OCI-LY7 (cell line): ENCODE measurements at regions not wholly inside any gene's neighbourhood (a gene's known extent, or its start where the extent isn't known, plus 50 kb on each side); places are given as distances from the start of the nearest gene placed in this dataset.

Source experiments
- EZH2phosphoT487 ChIP-seq: fragments of 200-600 bp; sonication (generic); IDR thresholded peaks from 2 replicates; pipeline ENCODE4 v1.6.1; 2018; ENCODE audit warnings: low read depth, borderline replicate concordance, mild to moderate bottlenecking, mixed run types, antibody characterized with exemption, low read length, moderate library complexity, mixed read lengths
- TF ChIP-seq, protein P1 (sequence below): fragments of 200-600 bp; sonication (generic); conservative IDR thresholded peaks from 2 replicates; pipeline ENCODE4 v1.5.1; 2014; ENCODE audit warnings: mild to moderate bottlenecking, antibody characterized with exemption, low read length, moderate library complexity, mixed read lengths

DNA sequence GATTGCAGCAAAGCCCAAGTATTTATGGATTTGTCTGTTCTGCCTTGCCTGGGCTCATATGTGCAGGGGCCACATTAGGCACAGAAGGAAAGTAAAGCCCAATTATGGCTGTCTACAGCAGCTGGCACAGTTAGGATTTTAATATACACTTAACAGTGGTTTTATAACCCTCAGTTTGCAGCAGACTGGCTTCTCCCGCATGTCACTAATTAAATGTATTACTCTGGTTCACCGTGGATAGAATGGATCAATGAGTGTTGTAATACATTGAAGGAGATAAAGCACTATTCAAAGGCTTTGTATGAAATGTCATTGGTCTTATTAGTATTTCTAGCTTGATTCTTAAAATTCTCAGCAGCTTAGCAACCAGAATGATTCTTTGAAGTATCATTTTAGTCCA is 320.2 kb downstream of the KCNS3 start:
- TF ChIP-seq, protein P1, sequence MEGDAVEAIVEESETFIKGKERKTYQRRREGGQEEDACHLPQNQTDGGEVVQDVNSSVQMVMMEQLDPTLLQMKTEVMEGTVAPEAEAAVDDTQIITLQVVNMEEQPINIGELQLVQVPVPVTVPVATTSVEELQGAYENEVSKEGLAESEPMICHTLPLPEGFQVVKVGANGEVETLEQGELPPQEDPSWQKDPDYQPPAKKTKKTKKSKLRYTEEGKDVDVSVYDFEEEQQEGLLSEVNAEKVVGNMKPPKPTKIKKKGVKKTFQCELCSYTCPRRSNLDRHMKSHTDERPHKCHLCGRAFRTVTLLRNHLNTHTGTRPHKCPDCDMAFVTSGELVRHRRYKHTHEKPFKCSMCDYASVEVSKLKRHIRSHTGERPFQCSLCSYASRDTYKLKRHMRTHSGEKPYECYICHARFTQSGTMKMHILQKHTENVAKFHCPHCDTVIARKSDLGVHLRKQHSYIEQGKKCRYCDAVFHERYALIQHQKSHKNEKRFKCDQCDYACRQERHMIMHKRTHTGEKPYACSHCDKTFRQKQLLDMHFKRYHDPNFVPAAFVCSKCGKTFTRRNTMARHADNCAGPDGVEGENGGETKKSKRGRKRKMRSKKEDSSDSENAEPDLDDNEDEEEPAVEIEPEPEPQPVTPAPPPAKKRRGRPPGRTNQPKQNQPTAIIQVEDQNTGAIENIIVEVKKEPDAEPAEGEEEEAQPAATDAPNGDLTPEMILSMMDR: no peak
- TF ChIP-seq EZH2phosphoT487: no peak
